Neuronal stem cell (in vitro differentiated cells): ENCODE measurements at regions not wholly inside any gene's neighbourhood (a gene's known extent, or its start where the extent isn't known, plus 50 kb on each side); places are given as distances from the start of the nearest gene placed in this dataset.

Experiments used
- DNase-seq: peaks from one replicate; pipeline ENCODE4 v3.0.0-alpha.2; 2013; ENCODE audit warnings: low spot score
- H2AFZ ChIP-seq: one replicate; pipeline ENCODE4 v1.6.1; 2013; ENCODE audit warnings: mild to moderate bottlenecking, low read length, inconsistent platforms
- H2AK5ac ChIP-seq: 2 replicates; pipeline ENCODE4 v1.6.1; 2013; ENCODE audit warnings: low read depth, mild to moderate bottlenecking, inconsistent platforms, low read length, moderate library complexity, mixed read lengths
- H2BK120ac ChIP-seq: 2 replicates; pipeline ENCODE4 v1.6.1; 2013; ENCODE audit warnings: low read depth, mild to moderate bottlenecking, inconsistent platforms, low read length, moderate library complexity, mixed read lengths
- H2BK12ac ChIP-seq: one replicate; pipeline ENCODE4 v1.6.1; 2013; ENCODE audit warnings: low read length, inconsistent platforms
- H2BK15ac ChIP-seq: 2 replicates; pipeline ENCODE4 v1.6.1; 2013; ENCODE audit warnings: mild to moderate bottlenecking, low read length, inconsistent platforms, mixed read lengths
- H2BK5ac ChIP-seq: one replicate; pipeline ENCODE4 v1.6.1; 2013; ENCODE audit warnings: inconsistent platforms, mild to moderate bottlenecking, low read length, moderate library complexity
- H3K14ac ChIP-seq: one replicate; pipeline ENCODE4 v1.6.1; 2013; ENCODE audit warnings: low read length, inconsistent platforms
- H3K18ac ChIP-seq: 2 replicates; pipeline ENCODE4 v1.6.1; 2013; ENCODE audit warnings: low read length, inconsistent platforms
- H3K23ac ChIP-seq: 2 replicates; pipeline ENCODE4 v1.6.1; 2013; ENCODE audit warnings: low read depth, mild to moderate bottlenecking, mixed read lengths, low read length, inconsistent platforms; ENCODE audit not compliant: poor library complexity
- H3K27ac ChIP-seq: replicated peaks from 3 replicates; pipeline ENCODE4 v1.5.1; 2013; ENCODE audit warnings: low read length, inconsistent platforms
- H3K27me3 ChIP-seq, 3 experiments: 2 replicates each; pipeline ENCODE4 v1.6.1; 2013; ENCODE audit warnings: low read length in 3 of 3, mild to moderate bottlenecking in 2 of 3, inconsistent platforms in 1 of 3, low read depth in 1 of 3, mixed read lengths in 1 of 3, moderate library complexity in 1 of 3; ENCODE audit not compliant: control insufficient read depth in 3 of 3, insufficient read depth in 3 of 3
- H3K36me3 ChIP-seq, 2 donors: replicated peaks in 1 of 2; 2 replicates each; pipeline ENCODE4 v1.6.1; 2013; ENCODE audit warnings: low read length in 2 of 2; ENCODE audit not compliant: control insufficient read depth in 2 of 2, insufficient read depth in 2 of 2
- H3K4ac ChIP-seq: 2 replicates; pipeline ENCODE4 v1.6.1; 2013; ENCODE audit warnings: inconsistent platforms, mild to moderate bottlenecking, low read length, moderate library complexity
- H3K4me1 ChIP-seq, 2 donors: 1 replicate in 1 of 2; 2 replicates in 1 of 2; pipeline ENCODE4 v1.6.1; 2013; ENCODE audit warnings: low read length in 2 of 2, low read depth in 1 of 2; ENCODE audit not compliant: control insufficient read depth in 2 of 2, insufficient read depth in 1 of 2
- H3K4me2 ChIP-seq: one replicate; pipeline ENCODE4 v1.6.1; 2013; ENCODE audit warnings: mild to moderate bottlenecking, low read length, inconsistent platforms; ENCODE audit not compliant: insufficient read depth, poor library complexity, severe bottlenecking
- H3K4me3 ChIP-seq, 2 donors: 2 replicates each; pipeline ENCODE4 v1.5.1; 2013; ENCODE audit warnings: low read length in 2 of 2, mild to moderate bottlenecking in 2 of 2, inconsistent platforms in 1 of 2, moderate library complexity in 1 of 2
- H3K79me1 ChIP-seq: one replicate; pipeline ENCODE4 v1.6.1; 2013; ENCODE audit warnings: low read depth, mild to moderate bottlenecking, inconsistent platforms, low read length, moderate library complexity
- H3K9ac ChIP-seq: one replicate; pipeline ENCODE4 v1.6.1; 2013; ENCODE audit warnings: mild to moderate bottlenecking, low read depth, low read length, inconsistent platforms; ENCODE audit not compliant: poor library complexity
- H3K9me3 ChIP-seq, 2 donors: replicated peaks in 1 of 2; 2 replicates each; pipeline versions ENCODE3 to v1.6.1; 2013; ENCODE audit warnings: low read length in 2 of 2, mild to moderate bottlenecking in 2 of 2, inconsistent platforms in 1 of 2, low read depth in 1 of 2, mixed read lengths in 1 of 2, moderate library complexity in 1 of 2; ENCODE audit not compliant: control insufficient read depth in 2 of 2, insufficient read depth in 1 of 2
- H4K8ac ChIP-seq: one replicate; pipeline ENCODE4 v1.6.1; 2013; ENCODE audit warnings: low read depth, mild to moderate bottlenecking, inconsistent platforms, low read length, moderate library complexity
- H4K91ac ChIP-seq: one replicate; pipeline ENCODE4 v1.6.1; 2013; ENCODE audit warnings: low read length, low read depth, mild to moderate bottlenecking, inconsistent platforms; ENCODE audit not compliant: poor library complexity
- WGBS, 2 donors: extraction: QIAGEN DNeasy Blood & Tissue Kit; methylation state at CpG; one replicate each; pipeline ENCODE4 v1.1.7; 2013; ENCODE audit warnings: missing lambda C conversion rate in 2 of 2, mixed read lengths in 1 of 2; ENCODE audit not compliant: insufficient read length in 2 of 2, insufficient replicate concordance in 1 of 2; ENCODE audit errors: extremely low coverage in 2 of 2; 5-methylcytosine and 5-hydroxymethylcytosine counted together

GRCh38 chr4:173883821-173884220 is 353.8 kb upstream of the HAND2 start:
- WGBS, 2 donors: 100% methylated on average over 1 of the region's 4 CpGs; no CpG with 5 or more reads in 1 of the 2 donors
- Histone ChIP-seq H2BK120ac (no peak overlapping the region), H3K18ac (no peak overlapping the region), H3K9me3 (no peaks in the 10 kb centered on the region), H3K27ac (no peak overlapping the region), H2AFZ (no peak overlapping the region), H2AK5ac (no peak overlapping the region), H3K79me1 (no peaks in the 10 kb centered on the region), H3K4me1 (peaks cover 0 to 4% of the 10 kb centered on the region in 2 donors), H4K91ac (no peak overlapping the region), H3K4me3 (no peak overlapping the region), H3K4ac (no peak overlapping the region), H2BK15ac (no peak overlapping the region), H2BK12ac (no peak overlapping the region), H2BK5ac (no peak overlapping the region), H3K4me2 (no peak overlapping the region), H3K14ac (no peak overlapping the region), H4K8ac (no peak overlapping the region), H3K23ac (no peak overlapping the region), H3K9ac (no peak overlapping the region), H3K36me3 (no peaks in the 10 kb centered on the region), H3K27me3 (no peaks in the 10 kb centered on the region)
- no peak for DNase-seq

- H3K4me3 ChIP-seq: no peak overlapping the region
- no peak overlapping the region for H3K27ac ChIP-seq
- H2AFZ ChIP-seq: no peak overlapping the region
- no peak overlapping the region for H3K4ac ChIP-seq
- H3K9me3 ChIP-seq: no peaks in the 10 kb centered on the region
- H4K91ac ChIP-seq: no peak overlapping the region
- H3K36me3 ChIP-seq: no peaks in the 10 kb centered on the region
- no peak overlapping the region for H2BK5ac ChIP-seq
- no peak overlapping the region for H3K14ac ChIP-seq
- H3K79me1 ChIP-seq: no peaks in the 10 kb centered on the region
- H3K18ac ChIP-seq: no peak overlapping the region
- no peak overlapping the region for H3K9ac ChIP-seq
- H4K8ac ChIP-seq: no peak overlapping the region
- no peak for DNase-seq
- H3K27me3 ChIP-seq: no peaks in the 10 kb centered on the region
- no CpG with 5 or more reads among the region's 1 CpG for WGBS, 2 donors
- H2BK120ac ChIP-seq: no peak overlapping the region
- no peak overlapping the region for H2AK5ac ChIP-seq
- H3K23ac ChIP-seq: no peak overlapping the region
- H3K4me2 ChIP-seq: no peak overlapping the region
- no peak overlapping the region for H2BK15ac ChIP-seq
- peaks cover 0 to 4% of the 10 kb centered on the region in 2 donors for H3K4me1 ChIP-seq
- no peak overlapping the region for H2BK12ac ChIP-seq
Observed at GRCh38 chr4:173880897-173881296, 350.9 kb upstream of the HAND2 start.

- no peaks in the 10 kb centered on the region for H3K79me1 ChIP-seq
- H3K9ac ChIP-seq: no peak overlapping the region
- no peak overlapping the region for H2AFZ ChIP-seq
- H3K4me1 ChIP-seq: peaks cover 0 to 5% of the 10 kb centered on the region in 2 donors
- no peak for DNase-seq
- no peak overlapping the region for H3K4ac ChIP-seq
- no peak overlapping the region for H2BK5ac ChIP-seq
- no peak overlapping the region for H3K14ac ChIP-seq
- no peaks in the 10 kb centered on the region for H3K9me3 ChIP-seq
- WGBS, 2 donors: no CpG with 5 or more reads among the region's 5 CpGs
- H2BK15ac ChIP-seq: no peak overlapping the region
- H3K4me2 ChIP-seq: no peak overlapping the region
- H4K91ac ChIP-seq: no peak overlapping the region
- H3K23ac ChIP-seq: no peak overlapping the region
- no peak overlapping the region for H3K27ac ChIP-seq
- no peak overlapping the region for H4K8ac ChIP-seq
- no peak overlapping the region for H2AK5ac ChIP-seq
- no peak overlapping the region for H2BK12ac ChIP-seq
- H3K27me3 ChIP-seq: no peaks in the 10 kb centered on the region
- H3K36me3 ChIP-seq: no peaks in the 10 kb centered on the region
- H3K4me3 ChIP-seq: no peak overlapping the region
- H2BK120ac ChIP-seq: no peak overlapping the region
- no peak overlapping the region for H3K18ac ChIP-seq
Observed at GRCh38 chr4:173879509-173879908, 349.5 kb upstream of the HAND2 start.

GRCh38 chr4:173878701-173879100 is 348.7 kb upstream of the HAND2 start:
- Histone ChIP-seq H3K4ac (no peak overlapping the region), H4K8ac (no peak overlapping the region), H3K79me1 (no peaks in the 10 kb centered on the region), H3K18ac (no peak overlapping the region), H2AK5ac (no peak overlapping the region), H3K9ac (no peak overlapping the region), H2BK5ac (no peak overlapping the region), H3K36me3 (no peaks in the 10 kb centered on the region), H2AFZ (no peak overlapping the region), H3K23ac (no peak overlapping the region), H2BK15ac (no peak overlapping the region), H2BK120ac (no peak overlapping the region), H3K4me1 (peaks cover 0 to 5% of the 10 kb centered on the region in 2 donors), H3K27ac (no peak overlapping the region), H2BK12ac (no peak overlapping the region), H3K4me3 (no peak overlapping the region), H3K27me3 (no peaks in the 10 kb centered on the region), H4K91ac (no peak overlapping the region), H3K14ac (no peak overlapping the region), H3K9me3 (no peaks in the 10 kb centered on the region), H3K4me2 (no peak overlapping the region)
- no CpG with 5 or more reads among the region's 5 CpGs for WGBS, 2 donors
- DNase-seq: no peak
